Peyer's patch (tissue), 4 donors: ENCODE measurements at regions not wholly inside any gene's neighbourhood (a gene's known extent, or its start where the extent isn't known, plus 50 kb on each side); places are given as distances from the start of the nearest gene placed in this dataset.

Experiments
- POLR2A ChIP-seq, 2 donors: fragments of 450-650 bp; IDR thresholded peaks; one replicate each; pipeline ENCODE4 v1.5.1; 2017; ENCODE audit warnings: antibody characterized with exemption in 2 of 2, mild to moderate bottlenecking in 2 of 2, moderate library complexity in 2 of 2
- TF ChIP-seq, protein P1 (sequence below), 6 experiments: fragments of 450-650 bp in 4 of 6; fragments of 200-600 bp in 2 of 6; sonication (generic) in 1 of 6; IDR thresholded peaks; one replicate each; pipeline ENCODE4 v1.5.1; 2017 to 2019; ENCODE audit warnings: antibody characterized with exemption in 6 of 6, mild to moderate bottlenecking in 3 of 6, moderate library complexity in 1 of 6

DNA sequence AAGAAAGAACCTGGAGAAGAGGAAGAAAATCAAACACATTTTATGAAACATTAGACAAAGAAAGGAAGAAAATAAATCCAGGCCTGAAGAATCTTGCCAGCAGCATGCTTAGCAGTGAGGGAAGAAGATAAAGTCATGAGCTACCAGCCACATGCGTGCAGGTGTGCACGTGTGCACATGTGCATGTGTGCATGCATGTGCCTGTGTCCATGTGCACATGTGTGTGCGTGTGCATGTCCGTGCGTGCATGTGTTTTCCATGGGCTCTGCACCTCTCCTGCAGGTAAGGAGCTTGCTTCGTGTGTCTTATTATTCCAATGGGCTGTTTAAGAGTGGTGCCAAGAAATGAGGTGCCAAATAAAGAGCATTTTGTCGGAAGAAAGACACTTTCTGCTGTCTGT is 322.2 kb downstream of the FGFR2 start:
- TF ChIP-seq, protein P1, sequence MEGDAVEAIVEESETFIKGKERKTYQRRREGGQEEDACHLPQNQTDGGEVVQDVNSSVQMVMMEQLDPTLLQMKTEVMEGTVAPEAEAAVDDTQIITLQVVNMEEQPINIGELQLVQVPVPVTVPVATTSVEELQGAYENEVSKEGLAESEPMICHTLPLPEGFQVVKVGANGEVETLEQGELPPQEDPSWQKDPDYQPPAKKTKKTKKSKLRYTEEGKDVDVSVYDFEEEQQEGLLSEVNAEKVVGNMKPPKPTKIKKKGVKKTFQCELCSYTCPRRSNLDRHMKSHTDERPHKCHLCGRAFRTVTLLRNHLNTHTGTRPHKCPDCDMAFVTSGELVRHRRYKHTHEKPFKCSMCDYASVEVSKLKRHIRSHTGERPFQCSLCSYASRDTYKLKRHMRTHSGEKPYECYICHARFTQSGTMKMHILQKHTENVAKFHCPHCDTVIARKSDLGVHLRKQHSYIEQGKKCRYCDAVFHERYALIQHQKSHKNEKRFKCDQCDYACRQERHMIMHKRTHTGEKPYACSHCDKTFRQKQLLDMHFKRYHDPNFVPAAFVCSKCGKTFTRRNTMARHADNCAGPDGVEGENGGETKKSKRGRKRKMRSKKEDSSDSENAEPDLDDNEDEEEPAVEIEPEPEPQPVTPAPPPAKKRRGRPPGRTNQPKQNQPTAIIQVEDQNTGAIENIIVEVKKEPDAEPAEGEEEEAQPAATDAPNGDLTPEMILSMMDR (IDR thresholded peaks at IDR 0.05): no peak
- no peak for TF ChIP-seq POLR2A (IDR thresholded peaks at IDR 0.05)
